K562 (cell line): ENCODE measurements at regions not wholly inside any gene's neighbourhood (a gene's known extent, or its start where the extent isn't known, plus 50 kb on each side); places are given as distances from the start of the nearest gene placed in this dataset.

ENCODE experiments used
- ATAC-seq: fragments of 200-7000 bp; cut with Tn5 transposase; 3 replicates; pipeline ENCODE4 v1.9.1; 2020; ENCODE audit warnings: moderate library complexity
- BruUV-seq: library from RNA; stranded (reverse); fragments of 400-500 nt; replicated peaks from 2 replicates; lab custom pipeline; 2021; lab: Mats Ljungman, UMichigan
- CTCF ChIA-PET: fragments of 300-600 bp; formaldehyde crosslinking; extraction: SDS; loops from one replicate; lab custom pipeline; 2021; ENCODE audit warnings: low intra/inter-chr PET ratio; lab: Yijun Ruan, JAX
- POLR2A ChIA-PET: fragments of 300-600, 350-650 bp; sonication (Branson Sonifier 250); formaldehyde crosslinking; extraction: SDS; loops from one replicate; lab custom pipeline; 2021; ENCODE audit warnings: antibody characterized with exemption, inconsistent platforms; lab: Yijun Ruan, JAX
- DNase-seq, 4 experiments: peaks; one replicate each; pipeline versions ENCODE4 v3.0.0 to v3.0.0-alpha.2; 2011 to 2018; ENCODE audit warnings: low spot score in 3 of 4, mixed read lengths in 3 of 4; ENCODE audit errors: extremely low read depth in 1 of 4
- FAIRE-seq: peaks from 2 replicates; lab custom pipeline; 2011; peaks lifted over from hg19 to GRCh38; lab: Jason Lieb, UNC
- H2AFZ ChIP-seq: 2 replicates; pipeline ENCODE4 v1.6.0; 2011; ENCODE audit warnings: low read depth, low read length, control low read depth, inconsistent platforms
- H3K27ac ChIP-seq: fragments of 200-600 bp; 3 replicates; pipeline ENCODE4 v1.8.0; 2011; ENCODE audit warnings: low read depth, mild to moderate bottlenecking, control low read depth, inconsistent platforms, low read length, moderate library complexity, mixed read lengths; ENCODE audit errors: extremely low read depth
- H3K27me3 ChIP-seq, 2 experiments: fragments of 300-600 bp in 1 of 2; 2 replicates in 1 of 2; 3 replicates in 1 of 2; pipeline versions ENCODE4 v1.6.0 to v1.8.0; 2011; ENCODE audit warnings: inconsistent platforms in 2 of 2, low read length in 2 of 2, mild to moderate bottlenecking in 1 of 2, mixed read lengths in 1 of 2, moderate library complexity in 1 of 2; ENCODE audit not compliant: control insufficient read depth in 2 of 2, insufficient read depth in 2 of 2
- H3K36me3 ChIP-seq: fragments of 300-600 bp; 3 replicates; pipeline ENCODE4 v1.8.0; 2011; ENCODE audit warnings: mild to moderate bottlenecking, low read length, inconsistent platforms; ENCODE audit not compliant: control insufficient read depth, insufficient read depth
- H3K4me1 ChIP-seq, 2 experiments: fragments of 200-600 bp in 1 of 2; replicated peaks in 1 of 2; 2 replicates in 1 of 2; 3 replicates in 1 of 2; pipeline versions ENCODE4 v1.5.1 to v1.8.0; 2011; ENCODE audit warnings: inconsistent platforms in 2 of 2, low read length in 2 of 2, mild to moderate bottlenecking in 1 of 2, mixed read lengths in 1 of 2, moderate library complexity in 1 of 2; ENCODE audit not compliant: control insufficient read depth in 2 of 2, insufficient read depth in 2 of 2
- H3K4me2 ChIP-seq: 2 replicates; pipeline ENCODE4 v1.6.1; 2011; ENCODE audit warnings: low read length, control low read depth, inconsistent platforms, mixed read lengths; ENCODE audit not compliant: insufficient read depth
- H3K4me3 ChIP-seq: fragments of 200-600 bp; sonication (generic), shearing (Covaris generic); 2 replicates; pipeline ENCODE4 v1.5.1; 2016; ENCODE audit warnings: control low read depth, inconsistent platforms
- H3K79me2 ChIP-seq: fragments of 200-600 bp; 3 replicates; pipeline ENCODE4 v1.8.0; 2011; ENCODE audit warnings: low read length, inconsistent platforms; ENCODE audit not compliant: control insufficient read depth, insufficient read depth
- H3K9ac ChIP-seq, 2 experiments: 2 replicates each; pipeline versions ENCODE4 v1.6.0 to v1.6.1; 2011; ENCODE audit warnings: low read depth in 2 of 2, low read length in 2 of 2, control low read depth in 1 of 2, inconsistent platforms in 1 of 2, mild to moderate bottlenecking in 1 of 2, mixed read lengths in 1 of 2; ENCODE audit not compliant: insufficient read depth in 1 of 2
- H3K9me1 ChIP-seq: one replicate; pipeline ENCODE4 v1.6.0; 2011; ENCODE audit warnings: inconsistent platforms, mild to moderate bottlenecking, low read length, moderate library complexity; ENCODE audit not compliant: control insufficient read depth, insufficient read depth
- H3K9me3 ChIP-seq: replicated peaks from 2 replicates; pipeline ENCODE4 v1.5.1; 2011; ENCODE audit warnings: low read depth, low read length, inconsistent platforms; ENCODE audit not compliant: control insufficient read depth, insufficient read depth
- H4K20me1 ChIP-seq: replicated peaks from 2 replicates; pipeline ENCODE4 v1.6.1; 2011; ENCODE audit warnings: low read length, inconsistent platforms, mixed read lengths; ENCODE audit not compliant: control insufficient read depth, insufficient read depth
- ATF7 ChIP-seq: fragments of 450-650 bp; IDR thresholded peaks from 2 replicates; pipeline ENCODE4 v1.7.1; 2014; ENCODE audit warnings: mild to moderate bottlenecking, moderate library complexity
- BCL6 ChIP-seq: fragments of 250-450 bp; sonication (Bioruptor Pico); IDR thresholded peaks from 2 replicates; pipeline ENCODE4 v1.4.0; 2020
- ETS2 ChIP-seq: IDR thresholded peaks from 2 replicates; pipeline ENCODE4 v1.6.1; 2016; ENCODE audit warnings: borderline replicate concordance, missing genetic modification characterization, mild to moderate bottlenecking, moderate library complexity, missing compliant biosample characterization; ENCODE audit not compliant: poor library complexity, severe bottlenecking
- IFI16 ChIP-seq: fragments of 250-450 bp; sonication (Bioruptor Pico); IDR thresholded peaks from 2 replicates; pipeline ENCODE4 v2.1.2; 2022; ENCODE audit warnings: mild to moderate bottlenecking, inconsistent platforms
- MNT ChIP-seq, 2 experiments: fragments of 450-650 bp; conservative IDR thresholded peaks; 2 replicates each; pipeline ENCODE4 v1.6.1; 2017; ENCODE audit warnings: mild to moderate bottlenecking in 2 of 2, moderate library complexity in 2 of 2
- MTA2 ChIP-seq: fragments of 450-650 bp; IDR thresholded peaks from 2 replicates; pipeline ENCODE4 v1.6.1; 2016; ENCODE audit warnings: low read depth
- NELFE ChIP-seq: IDR thresholded peaks from 2 replicates; pipeline ENCODE4 v1.6.1; 2011; ENCODE audit warnings: mild to moderate bottlenecking; ENCODE audit not compliant: insufficient read depth, insufficient read length
- NFIC ChIP-seq: fragments of 450-650 bp; IDR thresholded peaks from 2 replicates; pipeline ENCODE4 v1.6.1; 2017; ENCODE audit warnings: mild to moderate bottlenecking, inconsistent platforms
- XRCC5 ChIP-seq: fragments of 200-400 bp; formaldehyde crosslinking; IDR thresholded peaks from 2 replicates; pipeline ENCODE4 v1.6.1; 2017; ENCODE audit warnings: low read depth, mild to moderate bottlenecking, low read length
- ZNF165 ChIP-seq: fragments of 250-450 bp; sonication (Bioruptor Pico); IDR thresholded peaks from 2 replicates; pipeline ENCODE4 v1.4.0; 2020; ENCODE audit warnings: borderline replicate concordance
- ZNF584 ChIP-seq: fragments of 200-800 bp; sonication (Bioruptor generic); IDR thresholded peaks from 2 replicates; pipeline ENCODE4 v1.6.1; 2016; ENCODE audit warnings: low read depth, mild to moderate bottlenecking, missing genetic modification characterization, missing compliant biosample characterization
- WGBS: fragments of 100-300 bp; shearing (Covaris generic); methylation state at CpG from one replicate; pipeline ENCODE4 v1.1.6; 2016; ENCODE audit warnings: low coverage, mixed read lengths; ENCODE audit not compliant: insufficient coverage; ENCODE audit errors: missing lambda C conversion rate; 5-methylcytosine and 5-hydroxymethylcytosine counted together
- in situ Hi-C: fragments of 300-500 bp; cut with MboI; formaldehyde crosslinking; loops from 4 replicates; pipeline ENCODE4 v1.15.0; 2018; ENCODE audit warnings: inconsistent platforms, mixed read lengths
- intact Hi-C: fragments of 100-400 bp; cut with micrococcal nuclease; formaldehyde crosslinking; loops from 2 replicates; pipeline ENCODE4 v1.14.2; 2022
- TF ChIP-seq, protein P1 (sequence below): fragments of 250-450 bp; sonication (Bioruptor Pico); IDR thresholded peaks from 2 replicates; pipeline ENCODE4 v1.5.0; 2021; ENCODE audit warnings: mild to moderate bottlenecking, moderate library complexity
- TF ChIP-seq, protein P2 (sequence below): IDR thresholded peaks from 2 replicates; pipeline ENCODE4 v1.6.1; 2011; ENCODE audit not compliant: insufficient read length; ENCODE audit errors: extremely low read depth

DNA sequence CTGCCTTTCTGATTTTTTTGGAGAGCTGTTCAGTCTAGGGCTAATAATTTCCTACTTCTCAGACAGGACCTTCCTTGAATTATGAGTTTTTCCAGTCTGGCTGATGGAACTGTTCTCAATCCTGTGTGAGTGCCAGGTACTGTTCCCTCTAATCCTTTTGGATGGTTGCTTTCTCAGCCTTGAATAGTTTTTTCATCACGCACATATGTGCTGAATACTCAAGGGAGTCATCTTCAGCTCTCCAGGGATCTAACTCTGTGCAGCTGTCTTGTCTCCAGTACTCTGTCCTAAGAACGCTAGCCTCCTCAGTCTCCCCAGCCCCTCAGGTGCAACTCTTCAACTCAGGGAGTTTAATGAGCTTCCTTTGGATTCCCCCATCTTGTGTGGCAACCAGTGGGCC is 93.2 kb downstream of the GASK1B start:
- DNase-seq (no peak), FAIRE-seq (no peak), ATAC-seq (no peak)
- no peak for TF ChIP-seq MTA2
- TF ChIP-seq, protein P1, sequence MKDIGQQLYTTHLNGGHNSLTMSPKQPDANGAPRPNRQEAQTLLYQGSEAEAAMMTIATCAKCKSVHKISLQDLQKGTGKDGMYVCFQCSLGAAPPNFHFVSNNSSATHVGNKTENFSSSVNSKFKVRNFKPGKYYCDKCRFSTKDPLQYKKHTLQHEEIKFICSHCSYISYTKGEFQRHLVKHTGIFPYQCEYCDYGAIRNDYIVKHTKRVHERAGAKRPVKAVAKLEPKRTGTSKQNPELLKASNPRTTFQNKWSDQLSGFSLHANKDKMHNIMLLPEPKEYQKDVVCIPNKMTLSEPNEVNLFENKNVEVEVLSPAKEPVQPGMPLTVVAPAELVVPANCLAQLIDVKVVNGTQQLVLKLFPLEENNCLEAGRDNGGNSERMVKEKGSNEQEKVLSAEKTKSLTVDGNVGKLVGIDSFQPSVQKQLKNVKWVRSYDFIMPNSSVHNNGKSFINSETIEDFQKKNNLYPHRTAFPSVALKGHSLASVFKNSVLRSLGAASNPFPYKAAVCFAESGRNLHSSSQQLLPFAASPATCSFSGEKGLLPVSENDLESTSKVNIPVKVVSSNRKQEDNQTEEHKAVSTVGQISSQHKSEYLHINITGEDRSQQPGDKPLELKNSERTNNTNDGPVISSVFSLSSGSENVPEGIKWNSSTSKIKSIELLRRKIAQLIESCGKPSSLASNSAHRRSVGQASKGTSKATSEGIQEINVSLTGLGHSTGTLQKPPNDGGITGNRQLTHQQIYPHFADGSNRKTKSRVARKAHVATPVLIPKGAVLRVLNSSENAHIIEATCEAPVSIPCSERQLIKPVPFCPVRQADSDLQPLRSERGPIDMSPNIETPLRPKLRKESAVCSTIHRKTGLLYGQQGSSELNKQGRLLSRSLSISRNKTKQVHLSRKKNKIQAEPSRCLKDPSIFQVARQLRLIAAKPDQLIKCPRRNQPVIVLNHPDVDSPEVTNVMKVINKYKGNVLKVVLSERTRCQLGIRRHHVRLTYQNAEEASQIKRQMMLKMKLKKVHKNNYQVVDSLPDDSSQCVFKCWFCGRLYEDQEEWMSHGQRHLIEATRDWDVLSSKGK (CRISPR knock-in tag), result no peak
- no peak for TF ChIP-seq XRCC5
- TF ChIP-seq NFIC, result no peak
- TF ChIP-seq ETS2 (tag), result no peak
- TF ChIP-seq ZNF165 (CRISPR knock-in tag), result no peak
- no peak for TF ChIP-seq ZNF584 (CRISPR knock-in tag)
- TF ChIP-seq IFI16, result no peak
- TF ChIP-seq BCL6 (CRISPR knock-in tag), result no peak
- no peak for TF ChIP-seq NELFE
- TF ChIP-seq MNT (conservative IDR thresholded peaks at IDR 0.05), result no peak
- TF ChIP-seq ATF7, result no peak
- TF ChIP-seq, protein P2, sequence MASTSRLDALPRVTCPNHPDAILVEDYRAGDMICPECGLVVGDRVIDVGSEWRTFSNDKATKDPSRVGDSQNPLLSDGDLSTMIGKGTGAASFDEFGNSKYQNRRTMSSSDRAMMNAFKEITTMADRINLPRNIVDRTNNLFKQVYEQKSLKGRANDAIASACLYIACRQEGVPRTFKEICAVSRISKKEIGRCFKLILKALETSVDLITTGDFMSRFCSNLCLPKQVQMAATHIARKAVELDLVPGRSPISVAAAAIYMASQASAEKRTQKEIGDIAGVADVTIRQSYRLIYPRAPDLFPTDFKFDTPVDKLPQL, result no peak
- in situ Hi-C loops, result no loop called here
- Histone ChIP-seq H3K27ac (no peak overlapping the region), H3K4me3 (no peak overlapping the region), H3K9me3 (no peaks in the 10 kb centered on the region), H3K9me1 (no peaks in the 10 kb centered on the region), H2AFZ (no peak overlapping the region), H3K27me3 (no peaks in the 10 kb centered on the region), H3K79me2 (no peaks in the 10 kb centered on the region), H3K4me1 (no peaks in the 10 kb centered on the region), H3K9ac (no peak overlapping the region), H3K4me2 (no peak overlapping the region), H4K20me1 (no peaks in the 10 kb centered on the region), H3K36me3 (no peaks in the 10 kb centered on the region)
- 4% methylated on average over 2 of the region's 2 CpGs for WGBS
- intact Hi-C loops, result no loop called here
- CTCF ChIA-PET, result no interaction called here
- no TSS peak for BruUV-seq
- POLR2A ChIA-PET, result no interaction called here
